ENCODE measurements at regions not wholly inside any gene's neighbourhood (a gene's known extent, or its start where the extent isn't known, plus 50 kb on each side); places are given as distances from the start of the nearest gene placed in this dataset.

- TF ChIP-seq, protein P1, sequence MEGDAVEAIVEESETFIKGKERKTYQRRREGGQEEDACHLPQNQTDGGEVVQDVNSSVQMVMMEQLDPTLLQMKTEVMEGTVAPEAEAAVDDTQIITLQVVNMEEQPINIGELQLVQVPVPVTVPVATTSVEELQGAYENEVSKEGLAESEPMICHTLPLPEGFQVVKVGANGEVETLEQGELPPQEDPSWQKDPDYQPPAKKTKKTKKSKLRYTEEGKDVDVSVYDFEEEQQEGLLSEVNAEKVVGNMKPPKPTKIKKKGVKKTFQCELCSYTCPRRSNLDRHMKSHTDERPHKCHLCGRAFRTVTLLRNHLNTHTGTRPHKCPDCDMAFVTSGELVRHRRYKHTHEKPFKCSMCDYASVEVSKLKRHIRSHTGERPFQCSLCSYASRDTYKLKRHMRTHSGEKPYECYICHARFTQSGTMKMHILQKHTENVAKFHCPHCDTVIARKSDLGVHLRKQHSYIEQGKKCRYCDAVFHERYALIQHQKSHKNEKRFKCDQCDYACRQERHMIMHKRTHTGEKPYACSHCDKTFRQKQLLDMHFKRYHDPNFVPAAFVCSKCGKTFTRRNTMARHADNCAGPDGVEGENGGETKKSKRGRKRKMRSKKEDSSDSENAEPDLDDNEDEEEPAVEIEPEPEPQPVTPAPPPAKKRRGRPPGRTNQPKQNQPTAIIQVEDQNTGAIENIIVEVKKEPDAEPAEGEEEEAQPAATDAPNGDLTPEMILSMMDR (IDR thresholded peaks at IDR 0.05) = no peak
- TF ChIP-seq POLR2A (IDR thresholded peaks at IDR 0.05) (no peak), POLR2AphosphoS5 (IDR thresholded peaks at IDR 0.05) (no peak), EP300 (IDR thresholded peaks at IDR 0.05) (no peak)
Measured at GRCh38 chr5:161040818-161041217, 188.8 kb upstream of the ATP10B start.
